ENCODE measurements at regions not wholly inside any gene's neighbourhood (a gene's known extent, or its start where the extent isn't known, plus 50 kb on each side); places are given as distances from the start of the nearest gene placed in this dataset.

DNA sequence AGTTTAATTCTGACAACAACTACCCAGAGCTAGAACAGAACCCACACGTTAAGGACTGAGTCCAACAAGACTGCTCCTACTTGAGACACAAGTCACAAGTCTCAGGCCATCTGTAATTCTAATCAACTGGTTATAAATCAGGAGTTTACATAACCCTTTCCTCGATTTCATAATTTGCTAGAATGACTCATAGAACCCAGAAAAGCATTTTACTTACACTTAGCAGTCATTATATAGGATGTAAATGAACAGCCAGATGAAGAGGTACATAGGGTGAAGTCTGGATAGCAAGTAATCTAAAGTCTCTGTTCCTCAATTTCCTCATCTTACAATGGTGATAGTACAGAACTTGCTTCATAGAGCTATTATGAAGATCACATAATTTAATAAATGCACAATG is 1018.2 kb downstream of the DIPK2A start:
- H3K9me3 ChIP-seq (ENCODE audit: low read length), result peaks cover 5% of the 10 kb centered on the region
- no peak overlapping the region for H3K4me2 ChIP-seq (ENCODE audit: low read length)

DNA sequence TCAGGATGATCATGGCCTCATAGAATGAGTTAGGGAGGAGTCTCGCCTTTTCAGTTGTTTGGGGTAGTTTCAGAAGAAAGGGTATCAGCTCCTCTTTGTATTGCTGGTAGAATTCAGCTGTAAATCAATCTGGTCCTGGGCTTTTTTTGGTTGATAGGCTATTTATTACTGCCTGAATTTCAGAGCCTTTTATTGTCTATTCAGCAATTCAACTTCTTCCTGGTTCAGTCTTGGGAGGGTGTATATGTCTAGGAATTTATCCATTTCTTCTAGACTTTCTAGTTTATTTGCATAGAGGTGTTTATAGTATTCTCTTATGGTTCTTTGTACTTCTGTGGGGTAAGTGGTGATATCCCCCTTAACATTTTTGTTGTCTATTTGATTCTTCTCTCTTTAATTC is 1024.2 kb downstream of the DIPK2A start:
- Histone ChIP-seq H3K36me3 (ENCODE audit: insufficient read depth, low read length) (no peaks in the 10 kb centered on the region), H3K4me3 (ENCODE audit: low read length) (no peak overlapping the region), H3K27ac (ENCODE audit: low read length) (no peak overlapping the region), H4K20me1 (ENCODE audit: insufficient read depth) (no peaks in the 10 kb centered on the region), H3K4me2 (ENCODE audit: low read length) (no peak overlapping the region), H3K9me2 (ENCODE audit: insufficient read depth, low read length) (no peaks in the 10 kb centered on the region), H3F3A (ENCODE audit: insufficient read depth, low read length, poor library complexity, severe bottlenecking) (no peaks in the 10 kb centered on the region), H3K79me2 (replicated peaks; ENCODE audit: insufficient read depth, low read length) (no peaks in the 10 kb centered on the region), H3K9me3 (ENCODE audit: low read length) (peaks cover 5% of the 10 kb centered on the region), H2AFZ (ENCODE audit: low read depth, low read length) (no peak overlapping the region), H3K27me3 (ENCODE audit: insufficient read depth, low read depth, low read length) (no peaks in the 10 kb centered on the region), H3K9ac (ENCODE audit: low read length) (no peak overlapping the region)
- no peak for TF ChIP-seq SMC3 (conservative IDR thresholded peaks at IDR 0.05; ENCODE audit: poor library complexity)
- no peak for TF ChIP-seq TAF1 (IDR thresholded peaks at IDR 0.05; ENCODE audit: low read depth)
- TF ChIP-seq RAD21 (conservative IDR thresholded peaks at IDR 0.05), result no peak
- TF ChIP-seq EZH2 (IDR thresholded peaks at IDR 0.05; ENCODE audit: borderline replicate concordance, insufficient read depth, low read length, poor library complexity, severe bottlenecking), result no peak
- TF ChIP-seq, protein P1, sequence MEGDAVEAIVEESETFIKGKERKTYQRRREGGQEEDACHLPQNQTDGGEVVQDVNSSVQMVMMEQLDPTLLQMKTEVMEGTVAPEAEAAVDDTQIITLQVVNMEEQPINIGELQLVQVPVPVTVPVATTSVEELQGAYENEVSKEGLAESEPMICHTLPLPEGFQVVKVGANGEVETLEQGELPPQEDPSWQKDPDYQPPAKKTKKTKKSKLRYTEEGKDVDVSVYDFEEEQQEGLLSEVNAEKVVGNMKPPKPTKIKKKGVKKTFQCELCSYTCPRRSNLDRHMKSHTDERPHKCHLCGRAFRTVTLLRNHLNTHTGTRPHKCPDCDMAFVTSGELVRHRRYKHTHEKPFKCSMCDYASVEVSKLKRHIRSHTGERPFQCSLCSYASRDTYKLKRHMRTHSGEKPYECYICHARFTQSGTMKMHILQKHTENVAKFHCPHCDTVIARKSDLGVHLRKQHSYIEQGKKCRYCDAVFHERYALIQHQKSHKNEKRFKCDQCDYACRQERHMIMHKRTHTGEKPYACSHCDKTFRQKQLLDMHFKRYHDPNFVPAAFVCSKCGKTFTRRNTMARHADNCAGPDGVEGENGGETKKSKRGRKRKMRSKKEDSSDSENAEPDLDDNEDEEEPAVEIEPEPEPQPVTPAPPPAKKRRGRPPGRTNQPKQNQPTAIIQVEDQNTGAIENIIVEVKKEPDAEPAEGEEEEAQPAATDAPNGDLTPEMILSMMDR (IDR thresholded peaks at IDR 0.05; ENCODE audit: poor library complexity, severe bottlenecking), result no peak
- no peak for TF ChIP-seq MXI1 (conservative IDR thresholded peaks at IDR 0.05; ENCODE audit: poor library complexity, severe bottlenecking)
- TF ChIP-seq, protein P2, sequence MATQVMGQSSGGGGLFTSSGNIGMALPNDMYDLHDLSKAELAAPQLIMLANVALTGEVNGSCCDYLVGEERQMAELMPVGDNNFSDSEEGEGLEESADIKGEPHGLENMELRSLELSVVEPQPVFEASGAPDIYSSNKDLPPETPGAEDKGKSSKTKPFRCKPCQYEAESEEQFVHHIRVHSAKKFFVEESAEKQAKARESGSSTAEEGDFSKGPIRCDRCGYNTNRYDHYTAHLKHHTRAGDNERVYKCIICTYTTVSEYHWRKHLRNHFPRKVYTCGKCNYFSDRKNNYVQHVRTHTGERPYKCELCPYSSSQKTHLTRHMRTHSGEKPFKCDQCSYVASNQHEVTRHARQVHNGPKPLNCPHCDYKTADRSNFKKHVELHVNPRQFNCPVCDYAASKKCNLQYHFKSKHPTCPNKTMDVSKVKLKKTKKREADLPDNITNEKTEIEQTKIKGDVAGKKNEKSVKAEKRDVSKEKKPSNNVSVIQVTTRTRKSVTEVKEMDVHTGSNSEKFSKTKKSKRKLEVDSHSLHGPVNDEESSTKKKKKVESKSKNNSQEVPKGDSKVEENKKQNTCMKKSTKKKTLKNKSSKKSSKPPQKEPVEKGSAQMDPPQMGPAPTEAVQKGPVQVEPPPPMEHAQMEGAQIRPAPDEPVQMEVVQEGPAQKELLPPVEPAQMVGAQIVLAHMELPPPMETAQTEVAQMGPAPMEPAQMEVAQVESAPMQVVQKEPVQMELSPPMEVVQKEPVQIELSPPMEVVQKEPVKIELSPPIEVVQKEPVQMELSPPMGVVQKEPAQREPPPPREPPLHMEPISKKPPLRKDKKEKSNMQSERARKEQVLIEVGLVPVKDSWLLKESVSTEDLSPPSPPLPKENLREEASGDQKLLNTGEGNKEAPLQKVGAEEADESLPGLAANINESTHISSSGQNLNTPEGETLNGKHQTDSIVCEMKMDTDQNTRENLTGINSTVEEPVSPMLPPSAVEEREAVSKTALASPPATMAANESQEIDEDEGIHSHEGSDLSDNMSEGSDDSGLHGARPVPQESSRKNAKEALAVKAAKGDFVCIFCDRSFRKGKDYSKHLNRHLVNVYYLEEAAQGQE (IDR thresholded peaks at IDR 0.05; ENCODE audit: borderline replicate concordance), result no peak
- no peak for TF ChIP-seq EP300 (conservative IDR thresholded peaks at IDR 0.05; ENCODE audit: poor library complexity, severe bottlenecking)
- no peak for TF ChIP-seq POLR2AphosphoS5 (IDR thresholded peaks at IDR 0.05)

More for the DNA sequence above, 1018.2 kb downstream of the DIPK2A start:
- no peak overlapping the region for H3K4me3 ChIP-seq (ENCODE audit: low read length)
- no peak overlapping the region for H2AFZ ChIP-seq (ENCODE audit: low read depth, low read length)
- no peaks in the 10 kb centered on the region for H3K36me3 ChIP-seq (ENCODE audit: insufficient read depth, low read length)
- H3K79me2 ChIP-seq (replicated peaks; ENCODE audit: insufficient read depth, low read length), result no peaks in the 10 kb centered on the region
- TF ChIP-seq, protein P1 (IDR thresholded peaks at IDR 0.05; ENCODE audit: poor library complexity, severe bottlenecking), result no peak
- TF ChIP-seq SMC3 (conservative IDR thresholded peaks at IDR 0.05; ENCODE audit: poor library complexity) (no peak), MXI1 (conservative IDR thresholded peaks at IDR 0.05; ENCODE audit: poor library complexity, severe bottlenecking) (no peak), EZH2 (IDR thresholded peaks at IDR 0.05; ENCODE audit: borderline replicate concordance, insufficient read depth, low read length, poor library complexity, severe bottlenecking) (no peak), EP300 (conservative IDR thresholded peaks at IDR 0.05; ENCODE audit: poor library complexity, severe bottlenecking) (no peak), TAF1 (IDR thresholded peaks at IDR 0.05; ENCODE audit: low read depth) (no peak), RAD21 (conservative IDR thresholded peaks at IDR 0.05) (no peak), POLR2AphosphoS5 (IDR thresholded peaks at IDR 0.05) (no peak)
- TF ChIP-seq, protein P2 (IDR thresholded peaks at IDR 0.05; ENCODE audit: borderline replicate concordance), result no peak
- no peaks in the 10 kb centered on the region for H3K27me3 ChIP-seq (ENCODE audit: insufficient read depth, low read depth, low read length)
- no peaks in the 10 kb centered on the region for H4K20me1 ChIP-seq (ENCODE audit: insufficient read depth)
- H3F3A ChIP-seq (ENCODE audit: insufficient read depth, low read length, poor library complexity, severe bottlenecking), result no peaks in the 10 kb centered on the region
- H3K9me2 ChIP-seq (ENCODE audit: insufficient read depth, low read length), result no peaks in the 10 kb centered on the region
- H3K9ac ChIP-seq (ENCODE audit: low read length), result no peak overlapping the region
- H3K27ac ChIP-seq (ENCODE audit: low read length), result no peak overlapping the region
